A673 (cell line): ENCODE measurements at regions not wholly inside any gene's neighbourhood (a gene's known extent, or its start where the extent isn't known, plus 50 kb on each side); places are given as distances from the start of the nearest gene placed in this dataset.

Source experiments
- BruUV-seq: library from RNA; stranded (reverse); fragments of 400-500 nt; replicated peaks from 2 replicates; lab custom pipeline; 2021; lab: Mats Ljungman, UMichigan
- CTCF ChIA-PET: fragments of 300-600 bp; sonication (Branson Sonifier 250); formaldehyde crosslinking; loops from one replicate; lab custom pipeline; 2022; ENCODE audit warnings: antibody characterized with exemption; lab: Charles Lee
- POLR2A ChIA-PET: fragments of 300-600 bp; sonication (Branson Sonifier 250); formaldehyde crosslinking; loops from one replicate; lab custom pipeline; 2022; ENCODE audit warnings: antibody characterized with exemption; ENCODE audit not compliant: low non-redundant PET; lab: Charles Lee
- DNase-seq: peaks from one replicate; pipeline ENCODE4 v3.0.0-alpha.2; 2015; ENCODE audit warnings: low spot score
- H3K27ac ChIP-seq: fragments of 200-600 bp; sonication (generic); 2 replicates; pipeline ENCODE4 v1.5.1; 2016; ENCODE audit warnings: mixed run types, low read depth, mild to moderate bottlenecking, mixed read lengths, antibody characterized with exemption, low read length; ENCODE audit not compliant: poor library complexity, severe bottlenecking
- H3K27me3 ChIP-seq: fragments of 200-600 bp; sonication (generic); replicated peaks from 2 replicates; pipeline ENCODE4 v1.6.1; 2017; ENCODE audit warnings: mixed run types, low read depth, mild to moderate bottlenecking, mixed read lengths, antibody characterized with exemption, low read length; ENCODE audit not compliant: insufficient read depth, poor library complexity
- H3K36me3 ChIP-seq: fragments of 200-600 bp; sonication (generic); 2 replicates; pipeline ENCODE4 v1.6.1; 2016; ENCODE audit warnings: mixed run types, mild to moderate bottlenecking, mixed read lengths, antibody characterized with exemption, low read length; ENCODE audit not compliant: insufficient read depth, poor library complexity, severe bottlenecking
- H3K4me1 ChIP-seq: fragments of 200-600 bp; sonication (generic); 2 replicates; pipeline ENCODE4 v1.6.1; 2017; ENCODE audit warnings: mixed run types, mild to moderate bottlenecking, mixed read lengths, antibody characterized with exemption, low read length; ENCODE audit not compliant: insufficient read depth, poor library complexity, severe bottlenecking
- H3K4me3 ChIP-seq: fragments of 200-600 bp; sonication (generic); 2 replicates; pipeline ENCODE4 v1.5.1; 2016; ENCODE audit warnings: low read depth, mixed run types, mild to moderate bottlenecking, mixed read lengths, low read length; ENCODE audit not compliant: poor library complexity, severe bottlenecking
- H3K9me3 ChIP-seq: fragments of 200-600 bp; sonication (generic); 2 replicates; pipeline ENCODE4 v1.6.1; 2016; ENCODE audit warnings: mixed run types, low read depth, mild to moderate bottlenecking, mixed read lengths, antibody characterized with exemption, low read length; ENCODE audit not compliant: poor library complexity, severe bottlenecking
- EZH2 ChIP-seq: fragments of 200-600 bp; sonication (generic); IDR thresholded peaks from 2 replicates; pipeline ENCODE4 v1.6.1; 2017; ENCODE audit warnings: borderline replicate concordance, low read depth, mild to moderate bottlenecking, mixed read lengths, antibody characterized with exemption, low read length; ENCODE audit not compliant: poor library complexity, severe bottlenecking
- intact Hi-C: fragments of 100-400 bp; cut with micrococcal nuclease; formaldehyde crosslinking; loops from one replicate; pipeline ENCODE4 v1.10.0; 2022; ENCODE audit not compliant: unreplicated experiment
- TF ChIP-seq, protein P1 (sequence below): fragments of 300-800, 200-600 bp; sonication (generic); conservative IDR thresholded peaks from 2 replicates; pipeline ENCODE4 v1.5.1; 2017; ENCODE audit warnings: low read depth, mild to moderate bottlenecking, antibody characterized with exemption, low read length, moderate library complexity, mixed read lengths

DNA sequence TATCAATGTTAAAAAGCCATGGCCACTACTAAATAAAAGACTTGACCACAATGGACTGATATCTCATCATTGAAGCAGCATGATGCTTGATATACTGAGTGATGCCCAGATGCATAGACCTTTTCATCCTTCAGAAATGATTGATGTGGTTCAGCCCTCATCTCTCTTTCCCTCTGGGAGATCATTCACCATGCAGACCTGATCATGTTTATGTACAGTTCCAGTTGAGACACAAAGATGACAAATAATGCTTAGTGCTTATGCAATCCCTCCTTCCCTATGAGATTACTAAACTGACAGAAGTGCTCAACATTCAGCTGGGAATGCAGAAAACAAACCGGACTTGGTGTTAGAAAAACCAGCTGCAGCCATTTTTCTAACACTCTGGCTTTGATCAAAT lies 91.9 kb upstream of the TLR4 start:
- CTCF ChIA-PET = no interaction called here
- Histone ChIP-seq H3K27me3 (no peaks in the 10 kb centered on the region), H3K9me3 (no peaks in the 10 kb centered on the region), H3K4me3 (no peak overlapping the region), H3K27ac (no peak overlapping the region), H3K36me3 (no peaks in the 10 kb centered on the region), H3K4me1 (no peaks in the 10 kb centered on the region)
- no peak for TF ChIP-seq EZH2
- TF ChIP-seq, protein P1, sequence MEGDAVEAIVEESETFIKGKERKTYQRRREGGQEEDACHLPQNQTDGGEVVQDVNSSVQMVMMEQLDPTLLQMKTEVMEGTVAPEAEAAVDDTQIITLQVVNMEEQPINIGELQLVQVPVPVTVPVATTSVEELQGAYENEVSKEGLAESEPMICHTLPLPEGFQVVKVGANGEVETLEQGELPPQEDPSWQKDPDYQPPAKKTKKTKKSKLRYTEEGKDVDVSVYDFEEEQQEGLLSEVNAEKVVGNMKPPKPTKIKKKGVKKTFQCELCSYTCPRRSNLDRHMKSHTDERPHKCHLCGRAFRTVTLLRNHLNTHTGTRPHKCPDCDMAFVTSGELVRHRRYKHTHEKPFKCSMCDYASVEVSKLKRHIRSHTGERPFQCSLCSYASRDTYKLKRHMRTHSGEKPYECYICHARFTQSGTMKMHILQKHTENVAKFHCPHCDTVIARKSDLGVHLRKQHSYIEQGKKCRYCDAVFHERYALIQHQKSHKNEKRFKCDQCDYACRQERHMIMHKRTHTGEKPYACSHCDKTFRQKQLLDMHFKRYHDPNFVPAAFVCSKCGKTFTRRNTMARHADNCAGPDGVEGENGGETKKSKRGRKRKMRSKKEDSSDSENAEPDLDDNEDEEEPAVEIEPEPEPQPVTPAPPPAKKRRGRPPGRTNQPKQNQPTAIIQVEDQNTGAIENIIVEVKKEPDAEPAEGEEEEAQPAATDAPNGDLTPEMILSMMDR = no peak
- no peak for DNase-seq
- BruUV-seq = no TSS peak
- intact Hi-C loops = no loop called here
- POLR2A ChIA-PET = no interaction called here

DNA sequence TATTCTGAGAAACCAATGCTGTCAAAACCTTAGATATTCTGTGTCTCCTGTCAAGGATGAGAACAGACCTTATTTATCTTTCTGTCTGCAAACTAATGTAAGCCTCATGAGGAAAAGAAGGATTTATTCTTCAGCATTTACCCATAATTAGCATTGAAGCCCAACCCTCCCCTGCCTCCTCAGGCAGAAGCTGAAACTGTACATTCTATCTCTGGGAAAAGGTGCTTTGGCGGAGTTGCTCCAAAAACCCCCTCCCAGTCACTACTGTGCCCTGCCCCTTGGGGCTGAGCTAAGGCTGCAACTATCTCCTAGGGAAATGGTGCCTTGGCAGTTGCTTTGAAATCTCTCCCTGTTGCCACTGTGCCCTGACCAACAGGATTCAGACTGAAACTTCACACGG lies 106.2 kb upstream of the TLR4 start:
- Histone ChIP-seq H3K36me3 (no peaks in the 10 kb centered on the region), H3K4me3 (no peak overlapping the region), H3K27me3 (no peaks in the 10 kb centered on the region), H3K27ac (no peak overlapping the region), H3K4me1 (no peaks in the 10 kb centered on the region), H3K9me3 (no peaks in the 10 kb centered on the region)
- DNase-seq = no peak
- ChIA-PET CTCF (no interaction called here), POLR2A (no interaction called here)
- TF ChIP-seq, protein P1 = no peak
- TF ChIP-seq EZH2 = no peak
- intact Hi-C loops = no loop called here
- BruUV-seq = no TSS peak

DNA sequence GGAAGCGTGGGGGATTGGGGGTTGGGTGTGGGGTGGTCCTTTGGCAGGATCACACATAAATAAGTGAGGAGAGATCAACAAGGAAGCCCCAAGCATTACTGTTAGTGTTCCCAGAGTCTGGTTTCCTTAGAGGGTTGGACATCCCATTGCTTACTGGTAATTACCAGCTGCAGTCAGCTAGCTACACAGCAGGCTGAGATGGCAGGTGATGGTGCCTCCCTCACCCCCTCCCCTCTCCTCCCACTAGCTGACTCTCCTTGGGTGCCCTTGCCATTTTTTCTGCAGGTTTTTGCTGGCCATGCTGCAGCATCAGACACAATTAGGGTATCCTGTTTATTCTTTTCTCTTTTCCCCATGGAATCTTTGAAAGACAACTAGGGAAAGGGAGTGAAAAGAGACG lies 107.5 kb upstream of the TLR4 start:
- TF ChIP-seq EZH2 = no peak
- TF ChIP-seq, protein P1 = no peak
- H3K36me3 ChIP-seq = no peaks in the 10 kb centered on the region
- no peaks in the 10 kb centered on the region for H3K27me3 ChIP-seq
- no peak overlapping the region for H3K4me3 ChIP-seq
- BruUV-seq = no TSS peak
- H3K4me1 ChIP-seq = no peaks in the 10 kb centered on the region
- H3K9me3 ChIP-seq = no peaks in the 10 kb centered on the region
- no peak overlapping the region for H3K27ac ChIP-seq
- CTCF ChIA-PET = no interaction called here
- POLR2A ChIA-PET = interaction anchor here (0.6 kb wide), 1 partner anchor 36 kb away, joined by 3 read pairs; no protein-coding TSS in a partner anchor
- intact Hi-C loops = no loop called here
- DNase-seq = no peak
